ENCODE measurements at regions not wholly inside any gene's neighbourhood (a gene's known extent, or its start where the extent isn't known, plus 50 kb on each side); places are given as distances from the start of the nearest gene placed in this dataset.

- Histone ChIP-seq H3K9ac (ENCODE audit: low read length) (no peak overlapping the region), H3K36me3 (replicated peaks in 1 of 2; ENCODE audit: control extremely low read depth in 1 of 2, control insufficient read depth in 1 of 2, extremely low read depth in 1 of 2, insufficient read depth in 2 of 2, low read length in 1 of 2) (no peaks in the 10 kb centered on the region), H3K9me3 (ENCODE audit: control extremely low read depth in 1 of 3, control insufficient read depth in 2 of 3, insufficient read depth in 1 of 3, low read length in 2 of 3) (no peaks in the 10 kb centered on the region), H3K4me2 (replicated peaks; ENCODE audit: low read depth, low read length, poor library complexity, severe bottlenecking) (no peak overlapping the region), H3K27ac (ENCODE audit: low read length in 2 of 2) (no peak overlapping the region), H4K20me1 (ENCODE audit: control insufficient read depth, insufficient read depth, low read length, poor library complexity, severe bottlenecking) (no peaks in the 10 kb centered on the region), H3K79me2 (ENCODE audit: control insufficient read depth, insufficient read depth, low read length) (no peaks in the 10 kb centered on the region), H3K4me1 (ENCODE audit: control insufficient read depth in 2 of 2, insufficient read depth in 2 of 2, low read length in 2 of 2) (no peaks in the 10 kb centered on the region), H3K4me3 (ENCODE audit: control extremely low read depth in 1 of 5, extremely low read depth in 1 of 5, insufficient read depth in 1 of 5, low read depth in 2 of 5, low read length in 4 of 5) (no peak overlapping the region), H2AFZ (ENCODE audit: insufficient read depth, low read depth, low read length, poor library complexity, severe bottlenecking) (no peak overlapping the region), H3K27me3 (replicated peaks in 1 of 4; ENCODE audit: control extremely low read depth in 1 of 4, control insufficient read depth in 3 of 4, insufficient read depth in 4 of 4, low read length in 3 of 4) (no peaks in the 10 kb centered on the region)
- POLR2A ChIA-PET = no interaction called here
- H3K27ac Mint-ChIP-seq = no peak overlapping the region
- H3K9me3 Mint-ChIP-seq (ENCODE audit: insufficient read depth) = no peaks in the 10 kb centered on the region
- DNase-seq = no peak
- no peak for ATAC-seq (ENCODE audit: low read depth)
- no peaks in the 10 kb centered on the region for H3K27me3 Mint-ChIP-seq
- no peak overlapping the region for H3K4me3 Mint-ChIP-seq
- TF ChIP-seq CTCF (IDR thresholded peaks at IDR 0.05) = no peak
- TF ChIP-seq EZH2 (IDR thresholded peaks at IDR 0.05; ENCODE audit: borderline replicate concordance, insufficient read depth, low read depth, low read length, poor library complexity, severe bottlenecking) = no peak
- CTCF ChIA-PET = no interaction called here
- WGBS (ENCODE audit: insufficient coverage) = no CpG with 5 or more reads among the region's 1 CpG
- H3K4me1 Mint-ChIP-seq = no peaks in the 10 kb centered on the region
- intact Hi-C loops (cut with micrococcal nuclease) = no loop called here
Observed at GRCh38 chr4:12963912-12964311, 520.2 kb downstream of the RAB28 start.

GRCh38 chr4:12963291-12963690 is 520.8 kb downstream of the RAB28 start:
- Mint-ChIP-seq H3K4me3 (no peak overlapping the region), H3K4me1 (no peaks in the 10 kb centered on the region), H3K9me3 (ENCODE audit: insufficient read depth) (no peaks in the 10 kb centered on the region), H3K27me3 (no peaks in the 10 kb centered on the region), H3K27ac (no peak overlapping the region)
- no peak overlapping the region for H3K9ac ChIP-seq (ENCODE audit: low read length)
- no peak overlapping the region for H3K27ac ChIP-seq (ENCODE audit: low read length in 2 of 2)
- intact Hi-C loops (cut with micrococcal nuclease) = no loop called here
- H3K4me1 ChIP-seq (ENCODE audit: control insufficient read depth in 2 of 2, insufficient read depth in 2 of 2, low read length in 2 of 2) = no peaks in the 10 kb centered on the region
- no peaks in the 10 kb centered on the region for H3K9me3 ChIP-seq (ENCODE audit: control extremely low read depth in 1 of 3, control insufficient read depth in 2 of 3, insufficient read depth in 1 of 3, low read length in 2 of 3)
- H3K4me3 ChIP-seq (ENCODE audit: control extremely low read depth in 1 of 5, extremely low read depth in 1 of 5, insufficient read depth in 1 of 5, low read depth in 2 of 5, low read length in 4 of 5) = no peak overlapping the region
- H3K4me2 ChIP-seq (replicated peaks; ENCODE audit: low read depth, low read length, poor library complexity, severe bottlenecking) = no peak overlapping the region
- ATAC-seq (ENCODE audit: low read depth) (no peak), DNase-seq (no peak)
- no peak for TF ChIP-seq CTCF (IDR thresholded peaks at IDR 0.05)
- TF ChIP-seq EZH2 (IDR thresholded peaks at IDR 0.05; ENCODE audit: borderline replicate concordance, insufficient read depth, low read depth, low read length, poor library complexity, severe bottlenecking) = no peak
- H3K27me3 ChIP-seq (replicated peaks in 1 of 4; ENCODE audit: control extremely low read depth in 1 of 4, control insufficient read depth in 3 of 4, insufficient read depth in 4 of 4, low read length in 3 of 4) = no peaks in the 10 kb centered on the region
- no peaks in the 10 kb centered on the region for H3K79me2 ChIP-seq (ENCODE audit: control insufficient read depth, insufficient read depth, low read length)
- CTCF ChIA-PET = no interaction called here
- H4K20me1 ChIP-seq (ENCODE audit: control insufficient read depth, insufficient read depth, low read length, poor library complexity, severe bottlenecking) = no peaks in the 10 kb centered on the region
- POLR2A ChIA-PET = no interaction called here
- H3K36me3 ChIP-seq (replicated peaks in 1 of 2; ENCODE audit: control extremely low read depth in 1 of 2, control insufficient read depth in 1 of 2, extremely low read depth in 1 of 2, insufficient read depth in 2 of 2, low read length in 1 of 2) = no peaks in the 10 kb centered on the region
- H2AFZ ChIP-seq (ENCODE audit: insufficient read depth, low read depth, low read length, poor library complexity, severe bottlenecking) = no peak overlapping the region

All from B cell (primary cell).